Calu3 (cell line): ENCODE measurements at regions not wholly inside any gene's neighbourhood (a gene's known extent, or its start where the extent isn't known, plus 50 kb on each side); places are given as distances from the start of the nearest gene placed in this dataset.

Experiments
- BruUV-seq: library from RNA; stranded (reverse); fragments of 400-500 nt; replicated peaks from 2 replicates; lab custom pipeline; 2021; lab: Mats Ljungman, UMichigan
- CTCF ChIA-PET: fragments of 300-600 bp; sonication (Branson Sonifier 250); formaldehyde crosslinking; loops from one replicate; lab custom pipeline; 2022; ENCODE audit warnings: antibody characterized with exemption; lab: Charles Lee
- DNase-seq: peaks from one replicate; pipeline ENCODE4 v3.0.0; 2022
- H3K27ac Mint-ChIP-seq: one replicate; pipeline ENCODE4 v1.8.0; 2022; ENCODE audit warnings: mixed read lengths; ENCODE audit not compliant: unreplicated experiment
- H3K27me3 Mint-ChIP-seq: one replicate; pipeline ENCODE4 v1.8.0; 2022; ENCODE audit warnings: mixed read lengths; ENCODE audit not compliant: unreplicated experiment
- H3K36me3 Mint-ChIP-seq: one replicate; pipeline ENCODE4 v1.8.0; 2022; ENCODE audit warnings: mild to moderate bottlenecking, moderate library complexity, mixed read lengths; ENCODE audit not compliant: insufficient read depth, unreplicated experiment
- H3K4me1 Mint-ChIP-seq: one replicate; pipeline ENCODE4 v1.8.0; 2022; ENCODE audit warnings: mild to moderate bottlenecking, low read depth, mixed read lengths; ENCODE audit not compliant: unreplicated experiment
- H3K4me3 Mint-ChIP-seq: one replicate; pipeline ENCODE4 v1.8.0; 2022; ENCODE audit warnings: mild to moderate bottlenecking, low read depth, moderate library complexity, mixed read lengths; ENCODE audit not compliant: unreplicated experiment
- H3K9me3 Mint-ChIP-seq: one replicate; pipeline ENCODE4 v1.8.0; 2022; ENCODE audit warnings: low read depth, mixed read lengths; ENCODE audit not compliant: unreplicated experiment
- CTCF ChIP-seq: fragments of 200-600 bp; IDR thresholded peaks from one replicate; pipeline ENCODE4 v1.8.0; 2022; ENCODE audit warnings: antibody characterized with exemption; ENCODE audit not compliant: unreplicated experiment
- intact Hi-C: fragments of 100-400 bp; cut with micrococcal nuclease; formaldehyde crosslinking; loops from one replicate; pipeline ENCODE4 v1.10.0; 2022; ENCODE audit not compliant: unreplicated experiment

- intact Hi-C loops: loop anchor here (5.0 kb wide), 1 partner anchor 575 kb away; no protein-coding TSS in a partner anchor
- H3K36me3 Mint-ChIP-seq: no peaks in the 10 kb centered on the region
- no peaks in the 10 kb centered on the region for H3K4me1 Mint-ChIP-seq
- no peaks in the 10 kb centered on the region for H3K9me3 Mint-ChIP-seq
- no TSS peak for BruUV-seq
- no peak overlapping the region for H3K27ac Mint-ChIP-seq
- no peaks in the 10 kb centered on the region for H3K27me3 Mint-ChIP-seq
- H3K4me3 Mint-ChIP-seq: no peak overlapping the region
- no peak for TF ChIP-seq CTCF
- CTCF ChIA-PET: interaction anchor here (1.4 kb wide), 1 partner anchor 80 kb away, joined by 4 read pairs; no protein-coding TSS in a partner anchor
- DNase-seq: no peak
Observed at GRCh38 chr4:147017081-147017480, 71.4 kb upstream of the TTC29 start.

GRCh38 chr4:147019091-147019490 lies 73.4 kb upstream of the TTC29 start:
- Mint-ChIP-seq H3K36me3 (no peaks in the 10 kb centered on the region), H3K27me3 (no peaks in the 10 kb centered on the region), H3K9me3 (no peaks in the 10 kb centered on the region), H3K4me1 (no peaks in the 10 kb centered on the region), H3K4me3 (no peak overlapping the region), H3K27ac (no peak overlapping the region)
- BruUV-seq: no TSS peak
- TF ChIP-seq CTCF: peak; percentile 27
- intact Hi-C loops: loop anchor here (1.0 to 5.0 kb wide), 2 partner anchors 78 to 573 kb away; no protein-coding TSS in a partner anchor
- peak; percentile 65 for DNase-seq
- CTCF ChIA-PET: interaction anchor here (0.7 to 2.2 kb wide), 5 partner anchors 13 to 575 kb away, joined by 3 to 38 read pairs (median 3); no protein-coding TSS in a partner anchor

GRCh38 chr4:147020456-147020855 lies 74.8 kb upstream of the TTC29 start:
- H3K27me3 Mint-ChIP-seq: no peaks in the 10 kb centered on the region
- no peaks in the 10 kb centered on the region for H3K9me3 Mint-ChIP-seq
- H3K4me1 Mint-ChIP-seq: no peaks in the 10 kb centered on the region
- TF ChIP-seq CTCF: no peak
- no TSS peak for BruUV-seq
- intact Hi-C loops: no loop called here
- CTCF ChIA-PET: interaction anchor here (2.2 kb wide), 1 partner anchor 76 kb away, joined by 38 read pairs; no protein-coding TSS in a partner anchor
- no peak overlapping the region for H3K27ac Mint-ChIP-seq
- no peak for DNase-seq
- no peaks in the 10 kb centered on the region for H3K36me3 Mint-ChIP-seq
- H3K4me3 Mint-ChIP-seq: no peak overlapping the region

- DNase-seq: no peak
- no peak for TF ChIP-seq CTCF
- Mint-ChIP-seq H3K27me3 (no peaks in the 10 kb centered on the region), H3K27ac (no peak overlapping the region), H3K36me3 (no peaks in the 10 kb centered on the region), H3K4me3 (no peak overlapping the region), H3K9me3 (no peaks in the 10 kb centered on the region), H3K4me1 (no peaks in the 10 kb centered on the region)
- intact Hi-C loops: no loop called here
- BruUV-seq: no TSS peak
- CTCF ChIA-PET: interaction anchor here (0.6 kb wide), 1 partner anchor 15 kb away, joined by 3 read pairs; no protein-coding TSS in a partner anchor
Observed at GRCh38 chr4:147025042-147025441, 79.4 kb upstream of the TTC29 start.
